Peyer's patch (tissue), 4 donors: ENCODE measurements at regions not wholly inside any gene's neighbourhood (a gene's known extent, or its start where the extent isn't known, plus 50 kb on each side); places are given as distances from the start of the nearest gene placed in this dataset.

Experiments
- DNase-seq, 3 donors: peaks; one replicate each; pipeline ENCODE4 v3.0.0-alpha.2; 2017 to 2019
- H3K27ac ChIP-seq, 4 donors: fragments of 200-600 bp; sonication (generic); one replicate each; pipeline ENCODE4 v1.5.1; 2016 to 2019
- H3K27me3 ChIP-seq, 2 donors: fragments of 200-600 bp; sonication (generic); one replicate each; pipeline ENCODE4 v1.5.1; 2019
- H3K36me3 ChIP-seq, 3 donors: fragments of 200-600 bp; sonication (generic); one replicate each; pipeline ENCODE4 v1.5.1; 2016 to 2019
- H3K4me1 ChIP-seq, 4 donors: fragments of 200-600 bp; sonication (generic); one replicate each; pipeline ENCODE4 v1.5.1; 2016 to 2019
- H3K4me3 ChIP-seq, 4 donors: fragments of 200-600 bp; sonication (generic); 1 replicate in 3 of 4; 2 replicates in 1 of 4; pipeline ENCODE4 v1.5.1; 2016 to 2019; ENCODE audit warnings: mild to moderate bottlenecking in 1 of 4
- H3K9me3 ChIP-seq, 4 donors: fragments of 200-600 bp; sonication (generic); one replicate each; pipeline ENCODE4 v1.5.1; 2016 to 2019; ENCODE audit warnings: mild to moderate bottlenecking in 1 of 4
- CTCF ChIP-seq, 6 experiments: fragments of 450-650 bp in 4 of 6; fragments of 200-600 bp in 2 of 6; sonication (generic) in 1 of 6; IDR thresholded peaks; one replicate each; pipeline ENCODE4 v1.5.1; 2017 to 2019; ENCODE audit warnings: antibody characterized with exemption in 6 of 6, mild to moderate bottlenecking in 3 of 6, moderate library complexity in 1 of 6
- POLR2A ChIP-seq, 2 donors: fragments of 450-650 bp; IDR thresholded peaks; one replicate each; pipeline ENCODE4 v1.5.1; 2017; ENCODE audit warnings: antibody characterized with exemption in 2 of 2, mild to moderate bottlenecking in 2 of 2, moderate library complexity in 2 of 2

- DNase-seq, result no peak
- Histone ChIP-seq H3K36me3 (no peaks in the 10 kb centered on the region), H3K4me1 (no peaks in the 10 kb centered on the region), H3K27ac (no peak overlapping the region), H3K4me3 (no peak overlapping the region), H3K9me3 (no peaks in the 10 kb centered on the region), H3K27me3 (no peaks in the 10 kb centered on the region)
- no peak for TF ChIP-seq CTCF (IDR thresholded peaks at IDR 0.05)
- TF ChIP-seq POLR2A (IDR thresholded peaks at IDR 0.05), result no peak
Measured at GRCh38 chr13:75136151-75136550, 345.8 kb downstream of the TBC1D4 start.

DNA sequence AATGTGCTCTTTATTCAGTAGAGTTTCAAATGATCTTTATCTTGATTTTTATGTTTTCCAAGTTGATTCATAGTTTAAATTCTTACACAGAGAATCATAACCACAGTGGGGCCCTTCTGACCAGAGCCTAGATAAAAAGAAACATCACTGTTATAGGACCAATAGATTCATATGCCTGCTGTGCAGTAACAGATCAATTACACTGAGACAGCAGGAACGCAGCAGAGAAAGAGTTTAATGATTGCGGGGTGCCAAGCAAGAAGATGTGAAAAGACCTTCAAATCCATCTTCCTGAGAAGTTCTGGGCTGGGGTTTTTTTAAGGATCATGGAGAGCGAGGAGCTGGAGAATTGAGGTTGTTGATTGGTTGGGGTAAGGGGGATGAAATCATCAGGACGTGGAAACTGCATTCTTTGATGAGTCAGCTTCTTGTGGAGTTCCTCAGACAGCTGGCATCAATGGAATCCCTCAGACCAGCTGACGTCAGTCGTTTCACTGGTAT, 346.6 kb downstream of the TBC1D4 start:
- TF ChIP-seq CTCF (IDR thresholded peaks at IDR 0.05), result no peak
- no peak for TF ChIP-seq POLR2A (IDR thresholded peaks at IDR 0.05)
- Histone ChIP-seq H3K4me1 (no peaks in the 10 kb centered on the region), H3K4me3 (no peak overlapping the region), H3K36me3 (no peaks in the 10 kb centered on the region), H3K9me3 (no peaks in the 10 kb centered on the region), H3K27ac (no peak overlapping the region), H3K27me3 (no peaks in the 10 kb centered on the region)
- no peak for DNase-seq

- H3K9me3 ChIP-seq, result no peaks in the 10 kb centered on the region
- no peaks in the 10 kb centered on the region for H3K36me3 ChIP-seq
- no peak for DNase-seq
- TF ChIP-seq POLR2A (IDR thresholded peaks at IDR 0.05) (no peak), CTCF (IDR thresholded peaks at IDR 0.05) (no peak)
- no peak overlapping the region for H3K27ac ChIP-seq
- H3K4me1 ChIP-seq, result no peaks in the 10 kb centered on the region
- no peaks in the 10 kb centered on the region for H3K27me3 ChIP-seq
- no peak overlapping the region for H3K4me3 ChIP-seq
Measured at GRCh38 chr13:75132701-75133695, 349.0 kb downstream of the TBC1D4 start.

- no peaks in the 10 kb centered on the region for H3K36me3 ChIP-seq
- H3K27me3 ChIP-seq, result no peaks in the 10 kb centered on the region
- no peaks in the 10 kb centered on the region for H3K9me3 ChIP-seq
- no peak for DNase-seq
- no peak overlapping the region for H3K4me3 ChIP-seq
- H3K27ac ChIP-seq, result no peak overlapping the region
- no peaks in the 10 kb centered on the region for H3K4me1 ChIP-seq
- TF ChIP-seq CTCF (IDR thresholded peaks at IDR 0.05) (no peak), POLR2A (IDR thresholded peaks at IDR 0.05) (no peak)
Measured at GRCh38 chr13:75129331-75129730, 352.6 kb downstream of the TBC1D4 start.

GRCh38 chr13:75124415-75124814, 357.6 kb downstream of the TBC1D4 start:
- Histone ChIP-seq H3K27me3 (no peaks in the 10 kb centered on the region), H3K36me3 (no peaks in the 10 kb centered on the region), H3K4me3 (no peak overlapping the region), H3K27ac (no peak overlapping the region), H3K9me3 (no peaks in the 10 kb centered on the region), H3K4me1 (no peaks in the 10 kb centered on the region)
- DNase-seq, result no peak
- TF ChIP-seq CTCF (IDR thresholded peaks at IDR 0.05) (no peak), POLR2A (IDR thresholded peaks at IDR 0.05) (no peak)
